IPS DF 6.9 (cell line): ENCODE measurements at regions not wholly inside any gene's neighbourhood (a gene's known extent, or its start where the extent isn't known, plus 50 kb on each side); places are given as distances from the start of the nearest gene placed in this dataset.
A peak's percentile ranks its signal among the peaks of the same experiment; 100 is the strongest.
"Not testable (repeated sequence)": the region's sequence is repeated elsewhere in the genome, so short reads cannot be mapped to it uniquely, and the experiment has no call there.

Source experiments
- DNase-seq: peaks from one replicate; pipeline ENCODE4 v3.0.0-alpha.2; 2013; ENCODE audit warnings: low read depth, low spot score
- H3K27ac ChIP-seq: one replicate; pipeline ENCODE4 v1.5.1; 2013; ENCODE audit warnings: low read length, control low read depth
- H3K27me3 ChIP-seq: 2 replicates; pipeline ENCODE4 v1.6.1; 2013; ENCODE audit warnings: mild to moderate bottlenecking, low read length; ENCODE audit not compliant: control insufficient read depth, insufficient read depth
- H3K36me3 ChIP-seq: 2 replicates; pipeline ENCODE4 v1.6.1; 2013; ENCODE audit warnings: low read length; ENCODE audit not compliant: control insufficient read depth, insufficient read depth
- H3K4me1 ChIP-seq: 2 replicates; pipeline ENCODE4 v1.6.1; 2013; ENCODE audit warnings: low read length; ENCODE audit not compliant: control insufficient read depth, insufficient read depth
- H3K4me3 ChIP-seq: 2 replicates; pipeline ENCODE4 v1.5.1; 2013; ENCODE audit warnings: mild to moderate bottlenecking, low read length
- H3K9me3 ChIP-seq: 2 replicates; pipeline ENCODE4 v1.6.1; 2013; ENCODE audit warnings: low read length, inconsistent platforms; ENCODE audit not compliant: control insufficient read depth, insufficient read depth
- WGBS: extraction: QIAGEN DNeasy Blood & Tissue Kit; methylation state at CpG from one replicate; pipeline ENCODE4 v1.1.7; 2013; ENCODE audit warnings: mixed read lengths, missing lambda C conversion rate; ENCODE audit not compliant: insufficient read length, insufficient coverage; 5-methylcytosine and 5-hydroxymethylcytosine counted together

DNA sequence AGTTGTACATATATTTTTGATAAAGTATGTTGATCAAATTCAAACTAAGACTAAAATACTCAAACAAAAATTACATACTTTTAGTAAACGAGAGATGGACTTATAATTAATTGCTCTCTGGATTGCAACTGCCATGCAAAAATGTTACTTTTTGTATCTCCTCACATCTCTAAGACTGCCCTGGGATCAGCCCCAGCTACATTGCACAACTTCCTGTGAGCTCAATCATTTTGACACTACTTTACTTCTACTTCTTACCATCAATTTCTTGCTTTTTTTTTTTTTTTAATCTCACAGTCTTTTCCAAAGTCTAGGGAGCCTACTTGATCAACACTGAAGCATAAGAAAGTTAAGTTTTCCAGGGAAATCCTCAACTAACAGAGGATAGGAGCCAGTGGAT is 506.0 kb upstream of the CDH10 start:
- Histone ChIP-seq H3K27ac (no peak overlapping the region), H3K9me3 (no peaks in the 10 kb centered on the region), H3K36me3 (no peaks in the 10 kb centered on the region), H3K27me3 (no peaks in the 10 kb centered on the region), H3K4me1 (no peaks in the 10 kb centered on the region), H3K4me3 (no peak overlapping the region)
- DNase-seq = no peak
- no CpG with 5 or more reads among the region's 1 CpG for WGBS

DNA sequence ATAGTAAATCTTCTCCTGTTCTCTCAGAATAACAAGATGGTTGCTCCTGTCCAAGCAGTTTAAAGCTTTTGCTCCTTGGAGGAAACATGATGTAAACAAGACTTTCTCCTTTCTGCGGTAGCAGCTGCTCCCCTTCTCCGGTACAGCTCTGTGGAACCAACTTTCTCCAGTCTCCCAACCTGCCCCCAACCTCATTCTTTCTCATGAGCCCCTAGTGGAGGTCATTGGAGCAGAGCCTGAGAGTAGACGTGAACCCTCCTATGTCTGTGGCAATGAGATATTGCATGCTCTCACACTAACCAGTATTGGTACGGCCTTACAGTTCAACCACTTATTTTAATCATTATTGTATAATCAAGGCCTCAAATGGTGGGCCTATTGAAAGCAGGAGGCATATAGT is 483.8 kb upstream of the CDH10 start:
- Histone ChIP-seq H3K36me3 (no peaks in the 10 kb centered on the region), H3K4me1 (no peaks in the 10 kb centered on the region), H3K9me3 (no peaks in the 10 kb centered on the region), H3K27ac (no peak overlapping the region), H3K4me3 (no peak overlapping the region), H3K27me3 (no peaks in the 10 kb centered on the region)
- DNase-seq = peak; percentile 11
- no CpG with 5 or more reads among the region's 4 CpGs for WGBS

- no peaks in the 10 kb centered on the region for H3K27me3 ChIP-seq
- no peak overlapping the region for H3K27ac ChIP-seq
- H3K36me3 ChIP-seq = no peaks in the 10 kb centered on the region
- no peaks in the 10 kb centered on the region for H3K9me3 ChIP-seq
- no peak overlapping the region for H3K4me3 ChIP-seq
- no peaks in the 10 kb centered on the region for H3K4me1 ChIP-seq
- no CpG with 5 or more reads among the region's 7 CpGs for WGBS
- DNase-seq = no peak
These were observed 474.9 kb upstream of the CDH10 start for GRCh38 chr5:25119650-25120049.

DNA sequence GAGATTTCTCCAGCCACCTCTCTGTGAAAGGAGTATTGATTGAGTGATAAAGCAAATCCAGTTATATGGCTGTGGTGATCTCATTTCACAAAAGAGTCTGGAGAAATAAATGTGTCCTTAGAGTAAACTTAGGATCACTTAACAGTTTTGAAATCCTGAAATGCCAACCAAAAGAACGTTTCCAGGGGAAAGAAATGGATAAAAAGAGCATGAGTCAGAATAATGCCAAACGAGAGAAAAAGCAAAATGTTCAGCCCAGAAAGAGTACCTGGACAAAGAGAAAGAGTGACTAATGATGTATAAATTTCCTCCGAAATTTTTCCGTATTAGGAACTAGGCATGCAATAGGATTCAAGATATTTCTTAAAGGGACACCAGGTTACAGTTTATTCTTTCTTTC is 463.1 kb upstream of the CDH10 start:
- no peak for DNase-seq
- no peak overlapping the region for H3K27ac ChIP-seq
- H3K27me3 ChIP-seq = no peaks in the 10 kb centered on the region
- H3K4me3 ChIP-seq = no peak overlapping the region
- WGBS = no CpG with 5 or more reads among the region's 4 CpGs
- H3K9me3 ChIP-seq = no peaks in the 10 kb centered on the region
- no peaks in the 10 kb centered on the region for H3K36me3 ChIP-seq
- no peaks in the 10 kb centered on the region for H3K4me1 ChIP-seq

DNA sequence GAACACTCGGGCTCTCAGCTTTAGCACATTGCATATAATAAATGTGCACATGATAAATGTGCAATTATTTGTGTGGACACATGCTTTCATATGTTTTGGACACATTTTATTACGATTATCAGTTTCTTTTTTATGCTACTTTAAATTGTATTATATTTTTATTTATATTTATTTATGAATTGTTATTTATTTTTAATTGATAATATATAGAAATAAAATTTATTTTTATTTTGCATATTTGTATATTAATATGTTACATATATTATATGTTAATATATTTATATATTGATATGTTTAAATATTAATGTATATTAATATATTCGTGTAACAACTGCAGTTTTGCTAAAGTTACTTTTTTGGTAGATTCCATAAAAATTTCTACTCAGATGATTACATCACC is 454.8 kb upstream of the CDH10 start:
- H3K4me3 ChIP-seq = no peak overlapping the region
- no peak for DNase-seq
- WGBS = no CpG with 5 or more reads among the region's 3 CpGs
- H3K27ac ChIP-seq = no peak overlapping the region
- H3K4me1 ChIP-seq = no peaks in the 10 kb centered on the region
- no peaks in the 10 kb centered on the region for H3K27me3 ChIP-seq
- no peaks in the 10 kb centered on the region for H3K36me3 ChIP-seq
- H3K9me3 ChIP-seq = no peaks in the 10 kb centered on the region

DNA sequence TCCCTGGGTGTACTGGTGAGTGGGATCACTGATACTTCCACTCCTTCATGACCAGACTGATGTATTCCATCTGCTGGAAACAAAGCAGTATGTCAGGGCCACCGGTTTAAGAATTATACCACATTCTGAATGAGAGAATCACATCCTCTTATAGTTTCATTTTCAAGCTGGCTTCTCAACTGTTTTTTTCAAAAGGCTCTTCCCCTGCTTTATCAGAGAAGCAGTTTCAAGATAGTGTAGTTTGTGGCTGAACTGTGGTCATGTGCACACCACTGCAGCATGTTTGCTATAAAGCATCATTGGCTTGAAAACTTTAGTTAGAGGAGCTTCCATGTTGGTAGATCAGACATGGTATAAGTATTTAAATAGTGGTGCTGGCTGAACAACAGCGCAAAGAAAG is 450.5 kb upstream of the CDH10 start:
- DNase-seq = no peak
- Histone ChIP-seq H3K4me3 (no peak overlapping the region), H3K4me1 (no peaks in the 10 kb centered on the region), H3K36me3 (no peaks in the 10 kb centered on the region), H3K27ac (no peak overlapping the region), H3K27me3 (no peaks in the 10 kb centered on the region), H3K9me3 (no peaks in the 10 kb centered on the region)
- no CpG with 5 or more reads among the region's 2 CpGs for WGBS

GRCh38 chr5:25094219-25094618 is 449.4 kb upstream of the CDH10 start:
- no peaks in the 10 kb centered on the region for H3K4me1 ChIP-seq
- no peaks in the 10 kb centered on the region for H3K9me3 ChIP-seq
- no peak overlapping the region for H3K4me3 ChIP-seq
- H3K36me3 ChIP-seq = no peaks in the 10 kb centered on the region
- no CpG with 5 or more reads among the region's 2 CpGs for WGBS
- no peaks in the 10 kb centered on the region for H3K27me3 ChIP-seq
- no peak for DNase-seq
- H3K27ac ChIP-seq = no peak overlapping the region

DNA sequence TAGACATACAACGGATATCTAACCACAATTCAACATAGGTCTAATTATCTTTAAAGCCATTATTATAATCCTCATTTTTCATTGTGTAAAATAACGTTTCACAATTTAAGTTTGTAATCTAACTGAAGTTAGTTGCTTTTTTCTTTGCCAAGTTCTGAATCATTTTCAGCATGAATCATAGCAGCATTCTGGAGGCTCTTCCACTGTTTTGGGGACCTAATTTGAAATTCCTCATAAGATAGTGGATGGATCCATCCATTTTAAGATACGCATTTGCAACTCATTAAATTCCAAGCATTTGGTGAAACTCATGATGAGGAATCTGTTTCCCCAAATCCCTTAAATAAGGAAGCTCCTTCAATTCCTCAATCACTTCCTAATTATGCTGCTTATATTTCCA is 447.1 kb upstream of the CDH10 start:
- Histone ChIP-seq H3K4me3 (no peak overlapping the region), H3K27ac (no peak overlapping the region), H3K27me3 (no peaks in the 10 kb centered on the region), H3K9me3 (no peaks in the 10 kb centered on the region), H3K36me3 (no peaks in the 10 kb centered on the region), H3K4me1 (no peaks in the 10 kb centered on the region)
- DNase-seq = no peak
- WGBS = no CpG with 5 or more reads among the region's 3 CpGs

DNA sequence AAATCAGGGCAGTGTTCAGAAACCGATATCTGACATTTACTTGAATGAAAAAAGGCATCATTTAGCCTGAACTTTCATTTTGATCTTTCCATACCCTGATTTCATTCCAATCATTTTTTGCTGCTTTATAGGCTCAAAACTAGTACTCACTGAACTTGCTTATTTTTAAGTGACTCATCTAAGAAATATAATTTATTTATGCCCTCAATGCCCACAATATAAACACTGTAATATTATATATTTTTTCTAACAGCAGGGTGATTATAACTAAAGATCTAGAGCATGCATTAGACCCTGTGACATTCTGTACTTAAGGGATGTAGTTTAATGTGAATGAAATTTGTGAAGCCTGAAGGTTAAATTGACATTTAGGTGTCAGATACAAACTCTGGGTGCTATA is 446.1 kb upstream of the CDH10 start:
- no peak for DNase-seq
- H3K4me3 ChIP-seq = no peak overlapping the region
- WGBS = no CpG with 5 or more reads among the region's 1 CpG
- no peak overlapping the region for H3K27ac ChIP-seq
- H3K36me3 ChIP-seq = no peaks in the 10 kb centered on the region
- H3K9me3 ChIP-seq = no peaks in the 10 kb centered on the region
- no peaks in the 10 kb centered on the region for H3K4me1 ChIP-seq
- H3K27me3 ChIP-seq = no peaks in the 10 kb centered on the region

GRCh38 chr5:25090275-25090674 is 445.5 kb upstream of the CDH10 start:
- no CpG with 5 or more reads among the region's 8 CpGs for WGBS
- no peak overlapping the region for H3K27ac ChIP-seq
- no peaks in the 10 kb centered on the region for H3K36me3 ChIP-seq
- no peaks in the 10 kb centered on the region for H3K27me3 ChIP-seq
- H3K4me1 ChIP-seq = no peaks in the 10 kb centered on the region
- H3K9me3 ChIP-seq = no peaks in the 10 kb centered on the region
- H3K4me3 ChIP-seq = no peak overlapping the region
- DNase-seq = no peak

DNA sequence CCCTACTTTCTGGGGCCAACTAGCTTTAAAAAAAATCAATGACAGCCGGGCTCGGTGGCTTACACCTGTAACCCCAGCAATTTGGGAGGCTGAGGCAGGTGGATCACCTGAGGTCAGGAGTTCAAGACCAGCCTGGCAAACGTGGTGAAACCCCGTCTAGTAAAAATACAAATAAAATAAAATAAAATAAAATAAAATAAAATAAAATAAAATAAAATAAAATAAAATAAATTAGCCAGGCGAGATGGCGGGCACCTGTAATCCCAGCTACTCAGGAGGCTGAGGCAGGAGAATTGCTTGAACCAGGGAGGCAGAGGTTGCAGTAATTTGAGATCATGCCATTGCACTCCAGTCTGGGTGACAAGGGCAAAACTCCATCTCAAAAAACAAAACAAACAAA is 443.9 kb upstream of the CDH10 start:
- not testable (repeated sequence) for H3K27ac ChIP-seq, H3K4me1 ChIP-seq, H3K9me3 ChIP-seq, H3K36me3 ChIP-seq, DNase-seq, H3K4me3 ChIP-seq, H3K27me3 ChIP-seq
- WGBS = no CpG with 5 or more reads among the region's 6 CpGs
